GM18867 (cell line): ENCODE measurements at regions not wholly inside any gene's neighbourhood (a gene's known extent, or its start where the extent isn't known, plus 50 kb on each side); places are given as distances from the start of the nearest gene placed in this dataset.

Source experiments
- ATAC-seq: cut with Tn5 transposase; IDR thresholded peaks from one replicate; pipeline ENCODE4 v1.9.1; 2021; ENCODE audit warnings: mild to moderate bottlenecking, moderate library complexity; ENCODE audit not compliant: unreplicated experiment

DNA sequence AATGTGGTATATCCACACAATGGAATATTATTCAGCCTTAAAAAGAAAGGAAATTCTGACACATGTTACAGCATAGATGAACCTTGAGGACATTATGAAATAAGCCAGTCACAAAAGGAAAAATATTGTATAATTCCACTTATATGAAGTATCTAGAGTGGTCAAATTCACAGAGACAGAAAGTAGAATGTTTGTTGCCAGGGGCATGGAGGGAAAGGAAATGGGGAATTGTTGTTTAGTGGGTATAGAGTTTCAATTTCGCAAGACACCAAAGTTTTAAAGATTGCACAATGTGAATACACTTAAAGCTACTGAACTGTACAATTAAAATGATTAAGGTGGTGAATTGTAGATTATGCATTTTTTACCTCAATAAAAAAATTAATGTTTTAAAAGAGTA is 92.9 kb downstream of the TXNL1 start:
- ATAC-seq = no peak

DNA sequence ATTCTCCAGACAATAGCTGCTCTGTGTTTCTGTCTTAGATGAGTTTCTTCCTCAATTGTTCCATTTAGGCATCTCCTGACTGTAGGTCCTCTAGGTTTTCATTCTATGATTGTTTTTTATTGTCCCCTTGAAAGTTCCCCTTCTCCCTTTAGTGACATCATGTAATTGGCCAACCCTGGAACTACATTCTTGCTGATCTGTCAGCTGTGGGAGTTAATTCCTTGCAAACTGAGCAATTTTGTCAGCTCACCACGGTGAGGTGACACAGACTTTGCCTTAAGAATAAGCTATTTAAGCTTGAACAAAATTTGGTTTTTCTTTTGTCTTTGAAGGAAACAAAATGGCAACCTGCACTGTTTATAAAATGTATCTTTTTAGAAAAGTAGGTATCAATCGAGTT is 95.9 kb downstream of the TXNL1 start:
- ATAC-seq = no peak

GRCh38 chr18:56541793-56542192 is 96.6 kb downstream of the TXNL1 start:
- peak; percentile 85 for ATAC-seq

GRCh38 chr18:56541340-56541739 is 97.1 kb downstream of the TXNL1 start:
- ATAC-seq = peak; percentile 26

DNA sequence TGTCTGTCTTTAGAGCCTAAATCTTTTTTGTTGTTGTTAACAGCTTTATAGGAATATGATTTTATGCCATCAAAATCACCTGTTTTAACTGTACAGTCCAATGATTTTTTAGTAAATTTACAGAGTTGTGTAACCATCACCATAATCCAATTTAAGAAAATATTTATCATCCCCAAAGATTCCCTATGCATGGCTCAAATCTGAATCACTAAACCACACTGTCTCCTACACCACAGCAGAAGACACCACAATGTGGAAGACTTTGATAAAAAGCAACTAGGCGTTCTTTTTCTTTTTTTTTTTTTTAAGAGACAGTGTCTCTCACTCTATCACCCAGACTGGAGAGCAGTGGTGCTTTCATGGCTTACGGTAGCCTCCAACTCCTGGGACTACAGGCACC is 99.6 kb downstream of the TXNL1 start:
- ATAC-seq = no peak

DNA sequence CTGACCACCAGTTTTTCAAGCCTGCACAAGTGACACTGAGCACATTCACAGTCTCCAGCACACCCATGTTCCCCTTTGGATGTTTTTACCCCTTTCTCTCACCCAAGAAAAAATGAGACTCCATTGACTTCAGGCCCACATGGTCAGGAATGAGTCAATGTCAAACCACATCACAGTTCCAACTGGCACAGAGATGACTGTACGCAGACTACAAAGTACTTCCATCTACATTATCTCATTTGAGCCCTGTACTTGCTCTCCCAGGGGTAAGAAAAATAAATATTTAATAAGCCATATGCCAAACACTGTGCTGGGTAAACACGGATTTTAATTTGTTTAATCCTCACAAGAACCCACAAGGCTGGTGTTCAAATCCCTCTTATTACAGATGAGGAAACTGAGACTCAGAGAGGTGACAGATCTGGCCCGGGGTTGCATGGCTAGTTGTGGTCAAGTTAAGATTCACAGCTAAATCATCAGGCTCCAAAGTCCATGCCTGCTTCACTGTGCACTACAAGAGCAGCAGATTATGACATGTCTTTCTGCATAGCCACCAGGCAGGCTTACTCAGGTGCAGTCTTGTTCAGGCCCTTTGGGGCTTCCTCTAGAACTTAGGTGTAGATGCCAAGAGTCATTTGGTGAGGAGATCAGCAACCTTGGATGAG is 106.1 kb downstream of the TXNL1 start:
- peak; percentile 95 for ATAC-seq

DNA sequence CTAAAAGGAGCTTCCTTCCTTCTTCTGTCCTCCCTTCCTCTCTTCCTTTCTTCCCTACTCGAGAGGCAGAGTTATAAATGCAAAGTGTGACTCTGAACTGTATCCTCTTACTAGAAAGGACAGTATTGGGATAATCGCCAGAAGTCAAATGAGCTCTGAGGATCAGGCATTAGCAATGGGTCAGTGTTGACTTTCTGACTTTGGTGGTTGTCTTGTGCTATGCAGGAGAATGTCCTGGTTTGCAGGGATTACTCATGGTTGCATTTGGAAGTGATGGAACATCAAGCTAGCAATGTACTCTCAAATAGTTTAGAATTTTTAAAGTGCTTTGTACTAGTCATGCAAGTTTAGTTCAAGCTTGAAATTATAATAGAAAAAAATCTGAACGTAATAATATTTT is 115.6 kb downstream of the TXNL1 start:
- no peak for ATAC-seq

GRCh38 chr18:56521263-56521662 is 117.1 kb downstream of the TXNL1 start:
- ATAC-seq = no peak

- ATAC-seq = no peak
These were observed 120.6 kb downstream of the TXNL1 start for GRCh38 chr18:56517761-56518160.

GRCh38 chr18:56517196-56517595 is 121.2 kb downstream of the TXNL1 start:
- ATAC-seq = no peak

DNA sequence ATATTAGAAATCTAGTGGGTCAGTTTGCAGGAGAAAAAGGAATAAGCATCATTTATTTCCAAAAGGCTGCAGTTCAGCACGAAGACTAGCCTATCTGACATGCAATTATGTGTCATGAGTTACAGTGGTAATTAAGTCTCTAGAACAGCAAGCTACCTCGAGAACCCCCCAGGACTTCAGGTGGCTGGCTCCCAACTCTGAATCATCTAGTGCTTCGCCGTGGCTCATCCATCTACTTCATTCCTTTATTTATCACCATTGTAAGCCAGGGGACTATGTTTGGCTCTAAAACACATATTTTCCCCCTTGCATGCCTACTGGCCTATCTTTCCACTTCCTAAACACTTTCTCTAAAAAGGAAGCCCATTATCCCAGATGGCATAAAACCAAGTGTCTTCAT is 121.6 kb downstream of the TXNL1 start:
- no peak for ATAC-seq

DNA sequence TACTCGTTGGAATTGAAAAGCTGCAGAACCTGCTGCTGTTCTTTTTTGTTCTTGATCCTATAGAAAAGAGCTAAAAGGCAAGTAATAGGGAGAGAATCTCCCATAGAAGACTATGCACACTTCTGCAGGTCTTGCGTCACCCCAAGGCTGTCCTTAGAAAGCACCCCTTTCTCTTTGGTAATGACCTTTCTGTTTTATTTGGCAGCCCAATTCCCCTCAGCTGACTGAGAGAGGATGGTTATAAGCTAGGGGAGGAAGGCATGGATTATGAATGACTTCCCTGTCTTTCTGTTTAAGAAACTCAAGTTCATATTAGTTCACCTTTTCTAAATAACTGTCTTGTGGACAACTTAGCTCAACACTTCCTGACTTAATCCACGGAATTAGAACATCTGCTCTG is 122.9 kb downstream of the TXNL1 start:
- no peak for ATAC-seq

DNA sequence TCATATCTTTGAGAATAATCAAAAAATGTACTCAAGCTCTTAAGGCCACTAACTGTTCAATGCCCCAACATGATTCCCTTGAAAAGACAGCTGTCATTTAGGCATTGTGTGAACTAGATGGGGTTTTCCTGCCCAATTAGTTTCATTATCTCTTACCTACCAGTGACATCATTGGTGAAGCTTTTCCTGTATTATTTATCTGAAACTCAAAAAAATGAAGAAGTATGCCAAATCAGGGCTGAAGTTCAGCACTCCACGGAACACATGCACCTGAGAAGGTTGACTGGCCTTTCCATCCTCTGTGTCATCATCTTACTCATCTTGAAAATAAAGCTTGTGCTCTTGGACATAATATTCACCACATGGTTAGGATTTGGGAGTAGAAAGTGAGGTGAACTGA is 126.4 kb downstream of the TXNL1 start:
- peak; percentile 58 for ATAC-seq

GRCh38 chr18:56510108-56510507 is 128.3 kb downstream of the TXNL1 start:
- ATAC-seq = no peak

- ATAC-seq = no peak
These were observed 128.7 kb downstream of the TXNL1 start for GRCh38 chr18:56509656-56510055.

DNA sequence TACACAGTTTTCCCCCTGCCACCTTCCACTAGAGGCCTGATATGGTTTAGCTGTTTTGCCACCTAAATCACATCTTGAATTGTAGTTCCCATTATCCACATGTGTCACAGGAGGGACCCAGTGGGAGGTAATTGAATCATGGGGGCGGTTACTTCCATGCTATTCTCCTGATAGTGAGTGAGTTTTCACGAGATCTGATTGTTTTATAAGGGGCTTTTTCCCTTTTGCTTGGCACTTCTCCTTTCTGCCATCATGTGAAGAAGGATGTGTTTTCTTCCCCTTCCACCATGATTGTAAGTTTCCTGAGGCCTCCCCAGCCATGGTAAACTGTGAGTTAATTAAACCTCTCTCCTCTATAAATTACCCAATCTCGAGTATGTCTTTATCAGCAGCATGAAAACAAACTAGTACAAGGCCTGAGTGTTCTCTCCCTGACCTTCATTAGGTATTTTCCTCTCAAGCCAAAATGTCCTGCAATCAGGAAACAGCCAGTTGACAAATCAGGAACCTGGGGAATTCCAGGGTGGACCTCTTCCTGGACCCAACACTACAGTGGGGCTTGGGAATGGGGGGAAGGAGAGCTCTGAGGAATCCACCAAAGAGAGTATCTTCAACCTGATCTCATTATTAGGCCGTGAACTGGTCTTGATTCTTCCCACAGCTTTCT is 129.9 kb downstream of the TXNL1 start:
- no peak for ATAC-seq

- ATAC-seq = no peak
These were observed 132.4 kb downstream of the TXNL1 start for GRCh38 chr18:56505971-56506370.

GRCh38 chr18:56505293-56505692 is 133.1 kb downstream of the TXNL1 start:
- ATAC-seq = no peak

DNA sequence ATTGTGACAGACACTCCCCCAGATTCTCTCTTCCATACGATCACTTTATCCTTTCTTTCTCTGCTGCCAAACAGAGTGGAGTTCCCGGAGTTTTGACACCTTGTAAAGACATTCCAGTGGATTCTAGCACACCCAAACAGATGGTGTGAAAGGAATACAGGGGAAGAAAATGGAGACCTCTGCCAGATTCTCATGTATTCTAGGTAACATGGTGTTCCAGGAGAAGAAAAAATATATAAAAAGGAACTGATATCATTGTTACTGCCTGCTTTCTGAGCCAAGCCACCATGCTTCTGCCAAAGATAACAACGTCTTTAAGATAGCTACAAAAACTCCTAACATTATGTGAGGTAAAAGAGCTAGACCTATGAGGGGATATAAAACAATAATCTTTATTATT is 136.5 kb downstream of the TXNL1 start:
- no peak for ATAC-seq

GRCh38 chr18:56495884-56496283 is 142.5 kb downstream of the TXNL1 start:
- no peak for ATAC-seq

DNA sequence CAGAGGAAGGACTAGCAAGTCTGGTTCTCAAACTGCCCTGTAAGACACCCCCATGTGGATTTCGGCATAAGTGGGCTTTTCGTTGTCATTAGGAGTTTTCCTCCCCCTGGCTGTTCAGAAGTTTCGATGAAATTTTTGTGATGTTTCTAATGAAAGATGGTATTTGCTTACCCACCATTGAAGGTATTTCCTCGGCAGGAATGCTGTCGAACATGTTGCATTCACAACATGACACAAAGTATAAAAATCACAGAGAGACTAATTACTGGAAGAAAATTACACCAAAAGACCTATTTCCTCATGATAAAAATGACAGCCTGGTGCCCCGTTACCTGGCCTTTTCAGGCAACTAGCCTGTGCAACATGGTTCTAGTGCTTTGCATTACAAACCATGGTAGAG is 144.9 kb downstream of the TXNL1 start:
- no peak for ATAC-seq

- no peak for ATAC-seq
These were observed 146.3 kb downstream of the TXNL1 start for GRCh38 chr18:56492136-56492535.

- no peak for ATAC-seq
These were observed 147.4 kb downstream of the TXNL1 start for GRCh38 chr18:56490942-56491341.
